ENCODE measurements at regions not wholly inside any gene's neighbourhood (a gene's known extent, or its start where the extent isn't known, plus 50 kb on each side); places are given as distances from the start of the nearest gene placed in this dataset.
A peak's percentile ranks its signal among the peaks of the same experiment; 100 is the strongest.

DNA sequence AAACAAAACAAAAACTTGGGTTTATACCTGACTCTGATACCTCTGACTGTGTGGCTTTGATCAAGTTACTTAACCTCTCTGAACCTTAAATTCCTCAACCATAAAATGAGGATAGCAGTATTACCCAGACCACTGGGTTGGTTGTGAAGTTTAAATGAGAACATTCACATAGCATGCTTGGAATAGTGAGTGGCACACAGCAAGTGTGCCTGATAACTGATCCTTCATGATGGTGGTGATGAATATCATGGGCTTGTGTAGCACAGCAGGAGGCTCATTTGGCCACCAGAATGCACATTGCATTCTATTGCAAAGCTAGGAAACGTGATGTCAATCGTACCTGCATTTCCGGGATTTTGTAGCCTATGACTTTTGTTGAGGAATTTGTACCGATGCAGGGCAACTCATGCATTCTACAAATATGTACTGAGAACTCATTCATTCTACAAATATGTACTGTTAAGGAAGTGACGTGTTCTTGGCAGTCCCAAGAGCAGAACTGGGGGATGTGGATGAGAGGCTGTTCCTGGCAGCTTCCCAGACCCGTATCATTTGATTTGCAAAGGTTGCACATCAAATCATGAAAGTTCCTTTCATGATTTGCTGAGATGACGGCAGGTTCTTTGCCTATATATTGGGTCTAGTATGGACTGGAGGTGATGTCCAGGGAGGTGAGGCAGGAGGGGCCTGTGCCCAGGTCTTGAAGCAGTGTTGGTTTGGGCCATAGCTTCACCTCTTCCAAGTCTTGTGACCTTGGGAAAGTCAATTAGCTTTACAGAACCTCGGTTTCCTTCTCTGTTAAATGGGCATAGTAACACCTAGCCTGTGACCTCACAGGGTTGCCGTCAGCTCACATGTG is 94.6 kb upstream of the SMNDC1 start:
- Histone ChIP-seq H3K27me3 (ENCODE audit: control insufficient read depth, insufficient read depth, low read length) (no peaks in the 10 kb centered on the region), H3K4me3 (ENCODE audit: insufficient read depth, low read depth, low read length) (no peak overlapping the region), H3K36me3 (replicated peaks; ENCODE audit: control insufficient read depth, insufficient read depth, low read length) (no peaks in the 10 kb centered on the region)
- no peak for DNase-seq

DNA sequence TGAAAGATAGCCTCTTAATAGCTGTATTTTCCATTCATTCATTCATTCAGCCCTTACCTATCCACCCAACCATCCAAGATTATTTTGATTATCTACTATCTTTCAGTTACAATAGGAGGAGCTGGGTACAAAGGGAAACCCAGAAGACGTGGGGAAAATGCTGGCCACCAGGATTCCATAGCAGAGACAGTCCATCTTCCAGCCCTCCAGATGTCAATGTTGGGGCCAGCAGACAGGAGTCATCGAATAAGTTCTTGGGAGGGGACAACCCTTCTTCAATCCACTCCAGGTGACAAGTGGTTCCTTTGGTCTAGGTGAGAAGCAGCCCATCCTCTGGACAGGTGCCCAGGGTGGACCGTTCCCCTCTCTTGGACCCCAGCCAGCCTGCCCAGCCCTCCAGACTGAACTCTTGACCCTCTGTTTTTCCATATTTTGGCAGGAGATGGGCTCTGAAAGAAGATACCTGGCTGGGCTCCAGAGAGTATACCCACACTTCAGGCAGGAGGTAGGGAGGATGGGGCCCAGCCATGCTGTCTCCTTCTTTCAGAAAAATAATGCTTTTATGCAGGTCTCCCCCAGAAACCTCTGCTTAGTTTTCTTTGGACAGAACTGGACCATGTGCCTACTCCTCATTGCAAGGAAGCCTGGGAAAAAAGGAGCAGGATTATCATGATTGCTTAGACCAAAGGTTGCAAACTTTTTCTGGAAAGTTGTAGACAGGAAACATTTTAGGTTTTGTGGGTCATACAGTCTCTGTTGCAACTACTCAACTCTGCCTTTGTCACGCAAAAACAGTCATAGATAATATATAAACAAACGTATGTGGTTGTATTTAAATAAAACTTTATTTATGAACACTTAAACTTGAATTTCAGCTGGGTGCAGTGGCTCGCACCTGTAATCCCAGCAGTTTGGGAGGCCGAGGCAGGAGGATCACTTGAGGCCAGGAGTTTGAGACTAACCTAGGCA is 95.5 kb upstream of the SMNDC1 start:
- Histone ChIP-seq H3K4me3 (ENCODE audit: insufficient read depth, low read depth, low read length) (no peak overlapping the region), H3K36me3 (replicated peaks; ENCODE audit: control insufficient read depth, insufficient read depth, low read length) (no peaks in the 10 kb centered on the region), H3K27me3 (ENCODE audit: control insufficient read depth, insufficient read depth, low read length) (no peaks in the 10 kb centered on the region)
- DNase-seq: no peak

DNA sequence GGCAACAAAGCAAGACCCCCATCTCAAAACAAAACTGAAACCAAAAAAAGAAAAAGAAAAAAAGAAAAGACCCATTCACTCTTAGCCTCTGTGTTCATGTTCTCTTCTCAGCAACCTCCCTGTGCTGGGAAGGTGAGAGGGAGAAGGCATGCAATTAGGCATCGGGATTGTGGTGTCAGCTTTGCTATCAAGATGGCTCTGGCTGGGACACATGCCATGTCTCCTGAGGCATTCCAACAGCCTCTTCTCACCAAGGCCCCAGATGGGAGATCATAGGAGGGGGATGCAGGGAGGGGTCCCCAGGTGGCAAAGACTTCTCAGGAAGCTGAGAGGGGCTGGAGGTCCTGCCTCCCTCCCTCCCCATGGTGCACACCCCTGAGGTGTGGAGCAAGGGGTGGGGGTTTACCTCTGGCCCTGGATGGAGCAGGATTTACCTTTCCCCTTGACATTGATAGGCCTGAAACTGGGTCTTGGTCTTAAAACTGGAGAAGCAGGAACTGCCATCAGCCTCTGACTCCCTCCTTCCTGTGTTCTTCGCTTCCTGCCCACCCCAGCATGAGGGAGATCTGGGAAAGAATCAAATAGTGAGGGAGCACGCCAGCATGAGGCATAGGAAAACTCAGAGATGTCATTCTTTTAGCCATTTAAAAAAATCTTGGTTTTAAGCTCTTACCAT is 96.2 kb upstream of the DUSP5 start:
- Histone ChIP-seq H3K36me3 (replicated peaks; ENCODE audit: control insufficient read depth, insufficient read depth, low read length) (no peaks in the 10 kb centered on the region), H3K27me3 (ENCODE audit: control insufficient read depth, insufficient read depth, low read length) (no peaks in the 10 kb centered on the region), H3K4me3 (ENCODE audit: insufficient read depth, low read depth, low read length) (no peak overlapping the region)
- DNase-seq: no peak

GRCh38 chr10:110402077-110402416 is 95.7 kb upstream of the DUSP5 start:
- Histone ChIP-seq H3K36me3 (replicated peaks; ENCODE audit: control insufficient read depth, insufficient read depth, low read length) (no peaks in the 10 kb centered on the region), H3K4me3 (ENCODE audit: insufficient read depth, low read depth, low read length) (no peak overlapping the region), H3K27me3 (ENCODE audit: control insufficient read depth, insufficient read depth, low read length) (no peaks in the 10 kb centered on the region)
- no peak for DNase-seq

GRCh38 chr10:110403593-110403992 is 94.1 kb upstream of the DUSP5 start:
- H3K36me3 ChIP-seq (replicated peaks; ENCODE audit: control insufficient read depth, insufficient read depth, low read length): no peaks in the 10 kb centered on the region
- H3K27me3 ChIP-seq (ENCODE audit: control insufficient read depth, insufficient read depth, low read length): no peaks in the 10 kb centered on the region
- no peak for DNase-seq
- no peak overlapping the region for H3K4me3 ChIP-seq (ENCODE audit: insufficient read depth, low read depth, low read length)

GRCh38 chr10:110404413-110404812 is 93.3 kb upstream of the DUSP5 start:
- H3K27me3 ChIP-seq (ENCODE audit: control insufficient read depth, insufficient read depth, low read length): no peaks in the 10 kb centered on the region
- DNase-seq: no peak
- H3K4me3 ChIP-seq (ENCODE audit: insufficient read depth, low read depth, low read length): no peak overlapping the region
- no peaks in the 10 kb centered on the region for H3K36me3 ChIP-seq (replicated peaks; ENCODE audit: control insufficient read depth, insufficient read depth, low read length)

GRCh38 chr10:110404825-110405224 is 92.9 kb upstream of the DUSP5 start:
- no peak for DNase-seq
- H3K27me3 ChIP-seq (ENCODE audit: control insufficient read depth, insufficient read depth, low read length): no peaks in the 10 kb centered on the region
- H3K4me3 ChIP-seq (ENCODE audit: insufficient read depth, low read depth, low read length): no peak overlapping the region
- no peaks in the 10 kb centered on the region for H3K36me3 ChIP-seq (replicated peaks; ENCODE audit: control insufficient read depth, insufficient read depth, low read length)

DNA sequence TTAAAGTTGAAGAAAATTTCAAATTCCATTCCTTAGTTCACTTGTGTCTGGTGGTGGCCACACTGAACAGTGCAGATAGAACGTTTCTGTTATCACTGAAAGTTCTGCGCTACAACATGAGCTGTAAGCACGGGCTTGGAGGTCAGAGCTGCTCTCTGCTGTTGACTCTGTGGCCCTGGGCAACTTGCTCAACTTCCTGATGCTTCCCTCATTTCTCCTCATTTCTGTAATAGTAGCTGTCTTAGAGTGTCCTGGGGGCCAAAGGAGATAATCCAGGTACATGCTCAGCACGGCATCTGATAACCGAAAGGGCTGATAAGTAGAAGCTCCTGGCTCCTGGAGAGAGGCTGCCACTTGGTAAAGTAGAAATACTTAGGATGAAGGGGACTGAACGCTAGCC is 92.3 kb upstream of the DUSP5 start:
- no peak overlapping the region for H3K4me3 ChIP-seq (ENCODE audit: insufficient read depth, low read depth, low read length)
- no peaks in the 10 kb centered on the region for H3K36me3 ChIP-seq (replicated peaks; ENCODE audit: control insufficient read depth, insufficient read depth, low read length)
- DNase-seq: no peak
- no peaks in the 10 kb centered on the region for H3K27me3 ChIP-seq (ENCODE audit: control insufficient read depth, insufficient read depth, low read length)

- Histone ChIP-seq H3K4me3 (ENCODE audit: insufficient read depth, low read depth, low read length) (no peak overlapping the region), H3K27me3 (ENCODE audit: control insufficient read depth, insufficient read depth, low read length) (no peaks in the 10 kb centered on the region), H3K36me3 (replicated peaks; ENCODE audit: control insufficient read depth, insufficient read depth, low read length) (no peaks in the 10 kb centered on the region)
- DNase-seq: no peak
Measured at GRCh38 chr10:110407301-110408170, 90.2 kb upstream of the DUSP5 start.

DNA sequence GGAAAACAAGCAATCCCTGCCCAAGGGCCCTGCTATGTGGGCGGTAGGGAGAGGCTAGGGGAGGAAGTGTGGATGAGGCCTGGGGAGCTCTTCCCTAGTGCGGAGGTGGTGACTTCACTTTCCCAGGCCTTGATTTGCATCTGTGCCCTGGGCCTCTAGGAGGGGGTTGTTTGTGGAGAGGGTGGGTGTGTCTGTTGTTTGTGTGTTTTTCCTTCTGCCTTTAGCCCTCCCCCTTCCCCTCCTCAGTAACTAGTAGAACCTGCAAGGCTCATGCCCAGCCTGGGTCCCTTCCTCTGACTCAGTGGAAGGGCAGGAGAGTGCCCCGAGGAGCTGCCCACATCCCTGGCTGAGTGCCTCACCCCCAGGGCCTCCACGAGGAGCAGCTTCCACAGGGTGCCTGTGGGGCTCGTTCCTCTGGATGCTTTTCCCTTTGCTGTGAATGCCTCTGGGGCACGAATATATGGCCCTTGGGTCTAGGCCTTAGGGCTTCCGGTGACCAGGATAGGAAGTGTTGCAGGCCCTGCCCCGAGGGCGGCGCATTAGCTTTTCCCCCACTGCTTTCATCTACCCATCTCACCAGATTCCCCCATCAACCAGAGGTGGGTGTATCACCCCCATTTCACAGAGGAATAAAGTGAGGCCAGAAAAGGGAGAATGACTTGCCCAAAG is 89.4 kb upstream of the DUSP5 start:
- Histone ChIP-seq H3K4me3 (ENCODE audit: insufficient read depth, low read depth, low read length) (no peak overlapping the region), H3K36me3 (replicated peaks; ENCODE audit: control insufficient read depth, insufficient read depth, low read length) (no peaks in the 10 kb centered on the region), H3K27me3 (ENCODE audit: control insufficient read depth, insufficient read depth, low read length) (no peaks in the 10 kb centered on the region)
- peak; percentile 73 for DNase-seq

GRCh38 chr10:110408943-110409342 is 88.8 kb upstream of the DUSP5 start:
- H3K4me3 ChIP-seq (ENCODE audit: insufficient read depth, low read depth, low read length): no peak overlapping the region
- DNase-seq: no peak
- no peaks in the 10 kb centered on the region for H3K36me3 ChIP-seq (replicated peaks; ENCODE audit: control insufficient read depth, insufficient read depth, low read length)
- no peaks in the 10 kb centered on the region for H3K27me3 ChIP-seq (ENCODE audit: control insufficient read depth, insufficient read depth, low read length)

DNA sequence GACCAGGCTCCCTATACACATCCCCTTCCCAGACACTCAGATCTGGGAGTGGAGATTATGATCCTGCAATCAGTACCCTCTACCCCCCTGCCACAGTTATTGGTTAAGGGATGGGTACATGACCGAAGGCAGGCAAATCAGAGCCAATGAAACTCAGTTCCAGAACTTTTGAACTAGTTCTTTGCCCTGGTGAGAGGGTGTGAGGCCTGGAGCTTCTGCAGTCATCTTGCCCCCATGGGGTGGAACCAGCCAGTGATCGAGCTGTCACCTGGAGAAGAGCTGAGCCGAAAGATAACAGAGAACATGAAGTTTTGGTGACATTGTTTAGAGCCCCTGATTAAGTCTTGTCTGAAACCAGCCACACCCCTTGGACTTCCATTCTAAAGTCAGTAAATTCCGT is 88.2 kb upstream of the DUSP5 start:
- Histone ChIP-seq H3K36me3 (replicated peaks; ENCODE audit: control insufficient read depth, insufficient read depth, low read length) (no peaks in the 10 kb centered on the region), H3K4me3 (ENCODE audit: insufficient read depth, low read depth, low read length) (no peak overlapping the region), H3K27me3 (ENCODE audit: control insufficient read depth, insufficient read depth, low read length) (no peaks in the 10 kb centered on the region)
- no peak for DNase-seq

DNA sequence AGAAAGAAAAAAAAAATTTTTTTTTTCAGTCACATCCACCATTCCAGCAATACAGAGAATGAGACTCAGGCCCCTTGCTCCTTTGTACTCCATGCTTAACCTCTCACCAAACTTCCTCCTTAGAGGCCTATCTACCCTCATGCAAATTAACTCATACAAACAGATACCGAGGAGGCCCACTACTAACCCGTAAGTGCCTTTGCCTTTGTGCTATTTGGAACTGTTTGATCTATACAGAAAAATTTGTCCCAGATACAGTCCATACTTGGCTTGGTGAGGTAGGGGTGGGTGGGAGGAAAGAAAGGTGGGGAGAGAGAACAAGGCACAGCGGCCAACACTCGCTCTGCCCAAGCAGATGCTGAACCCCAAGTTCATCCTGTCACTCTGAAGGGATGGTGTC is 87.8 kb upstream of the DUSP5 start:
- no peaks in the 10 kb centered on the region for H3K36me3 ChIP-seq (replicated peaks; ENCODE audit: control insufficient read depth, insufficient read depth, low read length)

More for the DNA sequence above, 87.8 kb upstream of the DUSP5 start:
- DNase-seq: no peak
- no peak overlapping the region for H3K4me3 ChIP-seq (ENCODE audit: insufficient read depth, low read depth, low read length)
- H3K27me3 ChIP-seq (ENCODE audit: control insufficient read depth, insufficient read depth, low read length): no peaks in the 10 kb centered on the region

Data from H7 (cell line).